OCI-LY1 (cell line): ENCODE measurements at regions not wholly inside any gene's neighbourhood (a gene's known extent, or its start where the extent isn't known, plus 50 kb on each side); places are given as distances from the start of the nearest gene placed in this dataset.

ENCODE experiments used
- H2AFZ ChIP-seq: fragments of 200-600 bp; sonication (generic), shearing (Covaris generic); 2 replicates; pipeline ENCODE4 v1.6.0; 2014; ENCODE audit warnings: antibody characterized with exemption, mild to moderate bottlenecking, low read length
- H3F3A ChIP-seq: fragments of 200-600 bp; sonication (generic), shearing (Covaris generic); 2 replicates; pipeline ENCODE4 v1.6.0; 2014; ENCODE audit warnings: mild to moderate bottlenecking, antibody characterized with exemption, low read length, moderate library complexity; ENCODE audit not compliant: insufficient read depth
- H3K27ac ChIP-seq: fragments of 200-600 bp; sonication (generic); 2 replicates; pipeline ENCODE4 v1.5.1; 2014; ENCODE audit warnings: low read length, mixed run types, mild to moderate bottlenecking, low read depth; ENCODE audit not compliant: poor library complexity, severe bottlenecking
- H3K27me3 ChIP-seq: fragments of 200-600 bp; sonication (generic); 2 replicates; pipeline ENCODE4 v1.6.0; 2014; ENCODE audit warnings: antibody characterized with exemption, mild to moderate bottlenecking, low read length, moderate library complexity; ENCODE audit not compliant: insufficient read depth
- H3K36me3 ChIP-seq: fragments of 200-600 bp; sonication (generic); 2 replicates; pipeline ENCODE4 v1.6.1; 2014; ENCODE audit warnings: mild to moderate bottlenecking, antibody characterized with exemption, low read length, moderate library complexity, mixed read lengths; ENCODE audit not compliant: insufficient read depth
- H3K4me1 ChIP-seq: fragments of 200-600 bp; sonication (generic); 2 replicates; pipeline ENCODE4 v1.5.1; 2014; ENCODE audit warnings: mild to moderate bottlenecking, low read length, moderate library complexity; ENCODE audit not compliant: insufficient read depth, severe bottlenecking
- H3K4me2 ChIP-seq: fragments of 200-600 bp; sonication (generic), shearing (Covaris generic); 2 replicates; pipeline ENCODE4 v1.6.1; 2014; ENCODE audit warnings: low read length
- H3K4me3 ChIP-seq: fragments of 200-600 bp; sonication (generic); 2 replicates; pipeline ENCODE4 v1.5.1; 2014; ENCODE audit warnings: low read length, low read depth, mild to moderate bottlenecking, mixed read lengths; ENCODE audit not compliant: poor library complexity, severe bottlenecking
- H3K79me2 ChIP-seq: fragments of 200-600 bp; shearing (Covaris generic); 2 replicates; pipeline ENCODE4 v1.6.1; 2016; ENCODE audit warnings: mixed run types, low read length, mixed read lengths; ENCODE audit not compliant: insufficient read depth
- H3K9ac ChIP-seq: fragments of 200-600 bp; sonication (generic), shearing (Covaris generic); 2 replicates; pipeline ENCODE4 v1.6.1; 2014; ENCODE audit warnings: mild to moderate bottlenecking, low read length, mixed read lengths
- H3K9me2 ChIP-seq: fragments of 200-600 bp; sonication (generic), shearing (Covaris generic); 2 replicates; pipeline ENCODE4 v1.6.1; 2014; ENCODE audit warnings: low read depth, mild to moderate bottlenecking, low read length, mixed read lengths
- H3K9me3 ChIP-seq: fragments of 200-600 bp; shearing (Covaris generic); 2 replicates; pipeline ENCODE4 v1.6.1; 2014; ENCODE audit warnings: low read length, mixed read lengths
- H4K20me1 ChIP-seq: fragments of 200-600 bp; sonication (generic), shearing (Covaris generic); 2 replicates; pipeline ENCODE4 v1.6.0; 2016; ENCODE audit warnings: mild to moderate bottlenecking, low read length; ENCODE audit not compliant: insufficient read depth
- CTCF ChIP-seq: fragments of 200-600 bp; sonication (generic), shearing (Covaris generic); IDR thresholded peaks from 2 replicates; pipeline ENCODE4 v1.5.1; 2017; ENCODE audit warnings: mild to moderate bottlenecking, antibody characterized with exemption, low read length, moderate library complexity, mixed read lengths
- EZH2 ChIP-seq: fragments of 200-600 bp; sonication (generic), shearing (Covaris generic); IDR thresholded peaks from 2 replicates; pipeline ENCODE4 v1.8.0; 2017; ENCODE audit warnings: borderline replicate concordance, mixed run types, mild to moderate bottlenecking, antibody characterized with exemption, low read length, moderate library complexity, mixed read lengths

GRCh38 chr4:138910195-138910913 lies 105.2 kb upstream of the NOCT start:
- Histone ChIP-seq H3K36me3 (no peaks in the 10 kb centered on the region), H3K79me2 (no peaks in the 10 kb centered on the region), H4K20me1 (no peaks in the 10 kb centered on the region), H3F3A (no peaks in the 10 kb centered on the region), H3K27me3 (no peaks in the 10 kb centered on the region), H3K9me3 (no peaks in the 10 kb centered on the region), H3K4me3 (no peak overlapping the region), H2AFZ (no peak overlapping the region), H3K27ac (no peak overlapping the region), H3K9me2 (no peaks in the 10 kb centered on the region), H3K9ac (no peak overlapping the region), H3K4me1 (no peaks in the 10 kb centered on the region), H3K4me2 (no peak overlapping the region)
- no peak for TF ChIP-seq EZH2
- no peak for TF ChIP-seq CTCF

- H3K4me3 ChIP-seq, result no peak overlapping the region
- no peak overlapping the region for H2AFZ ChIP-seq
- H3K9me3 ChIP-seq, result no peaks in the 10 kb centered on the region
- no peak overlapping the region for H3K4me2 ChIP-seq
- no peaks in the 10 kb centered on the region for H3F3A ChIP-seq
- no peak overlapping the region for H3K9ac ChIP-seq
- H3K4me1 ChIP-seq, result no peaks in the 10 kb centered on the region
- no peaks in the 10 kb centered on the region for H3K36me3 ChIP-seq
- TF ChIP-seq CTCF, result no peak
- TF ChIP-seq EZH2, result no peak
- no peaks in the 10 kb centered on the region for H3K27me3 ChIP-seq
- no peak overlapping the region for H3K27ac ChIP-seq
- no peaks in the 10 kb centered on the region for H3K79me2 ChIP-seq
- no peaks in the 10 kb centered on the region for H3K9me2 ChIP-seq
- no peaks in the 10 kb centered on the region for H4K20me1 ChIP-seq
Measured at GRCh38 chr4:138909587-138909986, 106.0 kb upstream of the NOCT start.

- Histone ChIP-seq H2AFZ (no peak overlapping the region), H3K9me3 (no peaks in the 10 kb centered on the region), H3K9ac (no peak overlapping the region), H3F3A (no peaks in the 10 kb centered on the region), H3K4me1 (no peaks in the 10 kb centered on the region), H3K36me3 (no peaks in the 10 kb centered on the region), H3K27me3 (no peaks in the 10 kb centered on the region), H4K20me1 (no peaks in the 10 kb centered on the region), H3K4me2 (no peak overlapping the region), H3K27ac (no peak overlapping the region), H3K4me3 (no peak overlapping the region), H3K9me2 (no peaks in the 10 kb centered on the region), H3K79me2 (no peaks in the 10 kb centered on the region)
- TF ChIP-seq CTCF (no peak), EZH2 (no peak)
Measured at GRCh38 chr4:138908134-138908533, 107.4 kb upstream of the NOCT start.
